BE2C (cell line): ENCODE measurements at regions not wholly inside any gene's neighbourhood (a gene's known extent, or its start where the extent isn't known, plus 50 kb on each side); places are given as distances from the start of the nearest gene placed in this dataset.

Experiments
- DNase-seq: peaks from one replicate; pipeline ENCODE4 v3.0.0-alpha.2; 2020
- H3K27me3 ChIP-seq: fragments of 250-450 bp; sonication (Bioruptor Pico); 2 replicates; pipeline ENCODE4 v1.5.1; 2020; ENCODE audit warnings: mild to moderate bottlenecking
- H3K36me3 ChIP-seq: fragments of 250-450 bp; sonication (Bioruptor Pico); 2 replicates; pipeline ENCODE4 v1.5.1; 2020; ENCODE audit warnings: mild to moderate bottlenecking
- H3K4me1 ChIP-seq: fragments of 250-450 bp; sonication (Bioruptor Pico); 2 replicates; pipeline ENCODE4 v1.5.1; 2020
- H3K4me3 ChIP-seq: 2 replicates; pipeline ENCODE4 v1.5.1; 2011; ENCODE audit warnings: low read depth, low read length
- H3K9me3 ChIP-seq: fragments of 250-450 bp; sonication (Bioruptor Pico); 2 replicates; pipeline ENCODE4 v1.5.1; 2020
- TF ChIP-seq, protein P1 (sequence below): IDR thresholded peaks from 2 replicates; pipeline ENCODE4 v1.5.1; 2012; ENCODE audit warnings: mild to moderate bottlenecking, low read depth, low read length

DNA sequence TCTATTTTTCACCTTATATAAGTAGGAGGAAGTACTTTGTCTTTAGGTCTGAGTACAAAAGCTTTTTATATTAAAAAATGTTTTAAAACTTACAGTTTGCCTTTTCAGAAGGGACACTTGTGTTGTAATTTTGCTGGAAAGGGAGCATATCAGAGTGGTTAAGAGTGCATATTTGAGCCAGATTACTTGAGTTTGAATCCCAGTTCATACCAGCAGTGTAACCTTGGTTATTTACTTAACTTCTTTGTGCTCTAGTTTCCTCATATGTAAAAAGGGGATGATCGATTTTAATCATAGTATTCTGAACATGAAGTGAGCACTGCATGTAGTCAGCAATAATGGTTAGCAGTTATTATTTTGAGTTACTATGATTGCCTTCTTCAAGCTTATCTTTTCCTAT is 78.3 kb upstream of the SLC4A4 start:
- TF ChIP-seq, protein P1, sequence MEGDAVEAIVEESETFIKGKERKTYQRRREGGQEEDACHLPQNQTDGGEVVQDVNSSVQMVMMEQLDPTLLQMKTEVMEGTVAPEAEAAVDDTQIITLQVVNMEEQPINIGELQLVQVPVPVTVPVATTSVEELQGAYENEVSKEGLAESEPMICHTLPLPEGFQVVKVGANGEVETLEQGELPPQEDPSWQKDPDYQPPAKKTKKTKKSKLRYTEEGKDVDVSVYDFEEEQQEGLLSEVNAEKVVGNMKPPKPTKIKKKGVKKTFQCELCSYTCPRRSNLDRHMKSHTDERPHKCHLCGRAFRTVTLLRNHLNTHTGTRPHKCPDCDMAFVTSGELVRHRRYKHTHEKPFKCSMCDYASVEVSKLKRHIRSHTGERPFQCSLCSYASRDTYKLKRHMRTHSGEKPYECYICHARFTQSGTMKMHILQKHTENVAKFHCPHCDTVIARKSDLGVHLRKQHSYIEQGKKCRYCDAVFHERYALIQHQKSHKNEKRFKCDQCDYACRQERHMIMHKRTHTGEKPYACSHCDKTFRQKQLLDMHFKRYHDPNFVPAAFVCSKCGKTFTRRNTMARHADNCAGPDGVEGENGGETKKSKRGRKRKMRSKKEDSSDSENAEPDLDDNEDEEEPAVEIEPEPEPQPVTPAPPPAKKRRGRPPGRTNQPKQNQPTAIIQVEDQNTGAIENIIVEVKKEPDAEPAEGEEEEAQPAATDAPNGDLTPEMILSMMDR = no peak
- Histone ChIP-seq H3K4me1 (no peaks in the 10 kb centered on the region), H3K27me3 (no peaks in the 10 kb centered on the region), H3K4me3 (no peak overlapping the region), H3K9me3 (no peaks in the 10 kb centered on the region), H3K36me3 (no peaks in the 10 kb centered on the region)
- DNase-seq = no peak

DNA sequence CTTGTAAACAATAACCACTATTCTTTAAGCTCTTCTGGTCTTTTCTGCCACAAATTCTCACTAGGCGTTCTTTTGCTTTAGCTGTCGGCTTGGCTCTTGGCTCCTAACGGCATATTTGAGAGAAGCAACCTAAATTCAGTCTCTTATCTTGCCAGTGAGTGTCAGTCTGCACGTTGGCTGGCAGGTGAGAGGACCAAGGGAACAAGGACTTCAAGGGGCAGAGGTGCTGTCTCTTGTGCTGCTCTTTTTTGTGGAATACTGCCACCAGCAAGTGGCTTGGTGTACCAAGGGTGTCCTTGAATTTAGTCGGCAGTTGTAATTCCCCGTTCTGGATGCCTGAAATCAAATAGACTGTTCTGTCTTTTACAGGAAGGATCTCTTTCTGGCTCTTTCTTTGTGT is 77.8 kb upstream of the SLC4A4 start:
- H3K4me1 ChIP-seq = no peaks in the 10 kb centered on the region
- H3K36me3 ChIP-seq = no peaks in the 10 kb centered on the region
- DNase-seq = no peak
- H3K9me3 ChIP-seq = no peaks in the 10 kb centered on the region
- H3K4me3 ChIP-seq = no peak overlapping the region
- no peaks in the 10 kb centered on the region for H3K27me3 ChIP-seq
- TF ChIP-seq, protein P1 = no peak

DNA sequence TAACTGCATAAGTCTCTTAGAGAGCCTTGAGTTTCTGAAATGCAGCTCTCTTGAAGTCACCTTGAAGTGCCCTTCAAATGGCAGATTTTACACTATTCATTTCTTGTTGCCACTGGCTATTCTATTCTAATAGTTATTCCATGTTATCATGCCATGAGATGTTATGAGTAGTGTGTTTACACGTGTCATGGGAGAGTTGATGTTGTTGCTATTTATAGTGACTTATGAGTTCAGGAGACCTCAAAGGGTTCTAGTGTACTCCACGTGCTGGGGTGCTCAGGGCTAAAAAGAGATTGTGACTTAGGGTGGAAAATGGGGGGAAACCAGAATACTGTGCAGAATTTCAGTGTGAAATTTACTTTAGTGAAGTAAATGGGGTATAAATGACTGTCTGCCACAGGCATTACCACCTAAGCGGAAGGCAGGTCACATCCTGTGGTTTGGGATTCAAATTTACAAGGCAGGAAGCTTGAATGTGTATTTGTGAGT is 77.1 kb upstream of the SLC4A4 start:
- TF ChIP-seq, protein P1 = no peak
- Histone ChIP-seq H3K36me3 (no peaks in the 10 kb centered on the region), H3K27me3 (no peaks in the 10 kb centered on the region), H3K9me3 (no peaks in the 10 kb centered on the region), H3K4me1 (no peaks in the 10 kb centered on the region; the same call in 1 of the 2 replicates), H3K4me3 (no peak overlapping the region)
- no peak for DNase-seq

DNA sequence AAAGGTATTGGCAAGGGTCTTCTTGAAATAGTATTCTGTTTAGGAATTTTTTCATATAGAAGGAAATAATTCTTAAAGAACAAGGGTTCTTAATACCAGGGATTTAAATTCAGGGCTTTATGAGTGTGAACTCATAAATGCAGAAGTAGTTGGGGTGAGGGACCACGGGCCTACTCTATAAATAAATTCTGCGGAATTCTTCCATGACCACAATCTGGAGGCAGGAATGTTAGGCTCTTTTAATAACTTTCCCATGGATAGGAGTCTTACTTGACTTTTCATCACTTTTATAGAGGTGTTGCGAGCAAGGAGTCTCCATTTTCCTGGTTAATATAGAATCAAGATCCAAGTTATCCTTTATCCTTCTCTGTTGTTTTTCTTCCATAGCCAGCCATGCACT is 76.7 kb upstream of the SLC4A4 start:
- Histone ChIP-seq H3K36me3 (no peaks in the 10 kb centered on the region), H3K4me3 (no peak overlapping the region), H3K4me1 (no peaks in the 10 kb centered on the region; the same call in 1 of the 2 replicates), H3K9me3 (no peaks in the 10 kb centered on the region), H3K27me3 (no peaks in the 10 kb centered on the region)
- DNase-seq = no peak
- TF ChIP-seq, protein P1 = no peak

DNA sequence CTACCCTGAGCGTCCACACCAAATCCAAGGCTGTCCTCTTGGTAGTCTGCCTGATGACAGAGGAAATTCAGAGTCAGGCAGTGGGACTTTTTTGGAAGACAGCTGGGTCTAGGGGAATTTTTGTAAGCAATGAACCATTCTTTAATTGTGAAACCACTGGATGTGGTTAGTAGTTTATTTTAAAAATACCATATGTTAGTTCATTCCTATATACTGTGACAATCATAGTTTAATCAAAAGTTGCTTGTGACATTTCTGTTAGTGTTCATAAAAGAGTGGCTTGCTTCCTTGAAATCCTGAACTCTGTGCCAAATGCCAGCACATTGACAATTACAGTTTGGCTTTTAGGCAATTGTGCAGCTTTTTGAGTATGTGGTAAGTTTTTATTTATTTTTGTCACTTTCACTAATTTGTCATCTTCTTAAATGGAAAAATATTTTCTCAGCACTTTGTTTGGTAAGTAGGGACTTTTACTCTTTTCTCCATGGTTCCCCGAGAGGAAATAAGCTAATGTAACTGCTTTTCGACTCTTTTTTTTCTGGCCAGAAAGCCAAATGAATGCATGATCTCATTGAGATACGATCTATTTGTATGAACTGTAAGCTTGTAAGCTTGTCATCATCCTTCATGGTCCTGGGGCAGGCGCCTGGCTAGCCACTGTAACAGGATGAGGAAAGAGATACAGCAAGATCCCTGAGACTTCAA is 72.6 kb upstream of the SLC4A4 start:
- H3K4me3 ChIP-seq = no peak overlapping the region
- DNase-seq = no peak
- no peaks in the 10 kb centered on the region; the same call in 1 of the 2 replicates for H3K4me1 ChIP-seq
- no peaks in the 10 kb centered on the region for H3K36me3 ChIP-seq
- TF ChIP-seq, protein P1 = no peak
- H3K9me3 ChIP-seq = no peaks in the 10 kb centered on the region
- no peaks in the 10 kb centered on the region for H3K27me3 ChIP-seq

DNA sequence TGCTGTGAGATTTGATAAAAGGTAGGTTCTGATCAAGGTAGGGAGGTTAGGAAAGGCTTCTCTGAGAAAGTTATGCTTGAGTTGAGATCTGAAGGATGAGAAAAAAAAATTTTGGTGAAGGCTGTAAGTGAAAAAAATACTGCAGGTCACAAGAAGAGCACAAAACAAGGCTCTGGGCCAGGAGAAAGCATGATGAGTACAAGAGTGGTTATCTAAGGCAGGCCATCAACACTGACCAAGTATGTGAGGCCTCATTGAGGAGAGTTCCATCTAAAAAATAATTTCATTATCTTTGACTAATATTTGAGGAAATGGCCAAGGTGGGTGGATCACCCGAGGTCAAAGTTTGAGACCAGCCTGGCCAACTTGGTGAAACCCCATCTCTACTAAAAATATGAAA is 71.6 kb upstream of the SLC4A4 start:
- TF ChIP-seq, protein P1 = no peak
- no peaks in the 10 kb centered on the region for H3K9me3 ChIP-seq
- no peak for DNase-seq
- H3K4me1 ChIP-seq = no peaks in the 10 kb centered on the region; the same call in 1 of the 2 replicates
- no peaks in the 10 kb centered on the region for H3K36me3 ChIP-seq
- no peaks in the 10 kb centered on the region for H3K27me3 ChIP-seq
- no peak overlapping the region for H3K4me3 ChIP-seq
